Activated CD4-positive, CD25-positive, alpha-beta regulatory T cell treated with anti-CD3 and anti-CD28 coated beads, Interleukin-2, amount 50 U/mL, for 72 hours (primary cell): ENCODE measurements at regions not wholly inside any gene's neighbourhood (a gene's known extent, or its start where the extent isn't known, plus 50 kb on each side); places are given as distances from the start of the nearest gene placed in this dataset.
"Not testable (repeated sequence)": the region's sequence is repeated elsewhere in the genome, so short reads cannot be mapped to it uniquely, and the experiment has no call there.

Source experiments
- DNase-seq: peaks from one replicate; pipeline ENCODE4 v3.0.0; 2021

- DNase-seq, result no peak
These were observed 214.2 kb downstream of the SH2D4B start for GRCh38 chr10:80751940-80752339.

- no peak for DNase-seq
These were observed 215.9 kb downstream of the SH2D4B start for GRCh38 chr10:80753612-80754011.

GRCh38 chr10:80755893-80756292 is 218.2 kb downstream of the SH2D4B start:
- no peak for DNase-seq

- no peak for DNase-seq
These were observed 222.0 kb downstream of the SH2D4B start for GRCh38 chr10:80759693-80760092.

GRCh38 chr10:80760914-80761371 is 223.2 kb downstream of the SH2D4B start:
- DNase-seq, result no peak

- DNase-seq, result no peak
These were observed 230.3 kb downstream of the SH2D4B start for GRCh38 chr10:80767963-80768362.

DNA sequence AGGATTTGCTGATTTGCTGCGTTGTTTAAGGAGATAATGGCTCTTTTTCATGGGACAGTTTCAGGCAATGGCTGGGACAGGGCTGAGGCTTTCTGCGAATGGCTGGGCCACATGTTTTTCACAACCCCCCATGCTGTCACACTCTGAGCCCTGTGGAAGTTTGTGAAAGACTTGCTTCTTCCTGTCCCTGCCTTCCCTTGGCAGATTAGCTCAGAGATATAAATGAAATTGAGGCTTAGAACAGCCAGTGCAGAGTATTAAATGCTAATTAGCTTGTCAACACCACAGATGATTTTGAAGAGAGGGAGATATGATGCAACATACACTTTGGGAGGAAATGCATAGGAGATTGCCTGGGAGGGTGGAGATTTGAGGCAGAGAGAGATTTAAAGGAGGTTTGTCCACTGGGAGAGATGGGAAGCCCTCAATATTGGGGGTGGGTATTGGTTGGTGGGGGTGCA is 232.0 kb downstream of the SH2D4B start:
- DNase-seq, result no peak

DNA sequence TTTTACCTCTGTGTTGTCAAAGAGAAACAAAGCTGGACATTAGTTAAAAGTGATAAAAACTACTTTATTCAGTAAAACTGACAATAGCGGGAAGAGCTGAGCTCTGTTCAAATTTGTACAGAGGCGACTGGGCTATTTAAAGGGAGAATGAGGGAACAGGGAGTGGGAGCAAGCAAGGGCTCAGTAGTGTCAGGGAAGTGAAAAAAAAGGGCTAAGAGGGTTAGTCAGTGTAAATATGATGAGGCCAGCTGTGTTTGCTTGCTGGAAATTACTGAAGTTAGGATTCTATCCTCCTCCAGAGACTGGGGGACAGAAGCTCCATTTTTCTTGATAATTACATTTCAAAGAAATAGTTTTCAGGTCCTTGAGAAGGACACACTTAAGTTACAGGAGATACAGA is 232.5 kb downstream of the SH2D4B start:
- DNase-seq, result no peak

DNA sequence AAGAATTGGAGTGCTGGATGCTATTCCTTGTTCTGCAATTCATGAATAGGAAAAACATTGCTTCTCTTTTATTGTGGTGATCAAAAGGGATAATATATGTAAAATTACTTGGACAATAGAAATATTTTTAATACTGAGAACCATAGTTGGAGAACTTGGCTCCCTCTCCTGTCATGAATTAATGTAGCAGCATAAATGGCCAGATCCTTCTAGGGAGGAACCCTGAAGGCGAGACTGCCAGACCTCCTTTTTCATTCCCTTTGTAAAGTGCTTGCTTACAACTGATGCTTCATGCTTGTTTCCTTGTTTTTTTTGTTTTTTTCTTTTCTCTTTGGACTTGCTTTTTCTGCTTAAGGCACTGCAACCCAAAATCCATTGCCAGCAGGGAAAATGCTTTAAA is 233.6 kb downstream of the SH2D4B start:
- no peak for DNase-seq

DNA sequence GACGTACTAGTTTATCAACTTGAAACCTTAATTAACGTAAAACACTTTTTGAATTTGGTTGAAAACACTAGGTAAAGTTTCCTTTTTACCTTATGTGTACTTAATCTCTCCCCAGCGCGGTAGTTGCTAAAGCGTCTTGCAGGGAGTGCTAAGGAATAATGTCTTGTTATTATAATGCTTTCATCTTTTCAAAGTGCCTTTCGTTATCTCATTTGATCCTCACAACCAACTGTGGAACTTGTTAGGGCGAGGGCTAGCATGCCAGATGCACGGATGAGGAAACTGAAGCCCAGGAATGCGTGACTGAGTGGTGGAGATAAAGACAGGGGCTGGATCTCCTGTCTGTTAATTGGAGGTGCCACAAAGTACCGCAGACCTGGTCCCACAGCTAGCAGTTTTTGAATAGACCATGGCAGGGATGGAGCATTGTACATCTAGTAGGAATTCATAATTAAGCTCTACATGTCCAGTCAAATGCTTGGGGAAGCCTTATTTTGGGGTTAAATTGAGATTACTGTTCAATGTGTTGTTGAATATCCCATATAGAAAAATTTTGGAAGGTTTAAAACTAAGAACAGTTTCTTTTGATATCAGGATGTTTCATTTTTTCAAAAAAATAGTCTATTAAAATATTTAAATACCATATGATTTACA is 234.3 kb downstream of the SH2D4B start:
- no peak for DNase-seq

DNA sequence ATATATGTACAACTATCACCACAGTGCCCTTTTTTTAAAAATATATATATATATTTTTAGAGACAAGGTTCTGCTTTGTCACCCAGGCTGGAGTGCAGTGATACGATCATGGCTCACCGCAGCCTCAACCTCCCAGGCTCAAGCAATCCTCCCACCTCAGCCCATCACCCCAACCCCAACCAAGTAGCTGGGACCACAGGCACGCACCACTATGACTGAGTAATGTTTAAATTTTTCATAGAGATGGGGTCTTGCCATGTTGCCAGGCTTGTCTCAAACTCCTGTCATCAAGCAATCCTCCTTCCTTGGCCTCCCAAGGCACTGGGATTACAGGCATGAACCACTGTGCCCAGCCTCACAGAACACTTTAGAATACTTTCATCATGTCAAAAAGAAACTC is 234.9 kb downstream of the SH2D4B start:
- DNase-seq, result no peak

DNA sequence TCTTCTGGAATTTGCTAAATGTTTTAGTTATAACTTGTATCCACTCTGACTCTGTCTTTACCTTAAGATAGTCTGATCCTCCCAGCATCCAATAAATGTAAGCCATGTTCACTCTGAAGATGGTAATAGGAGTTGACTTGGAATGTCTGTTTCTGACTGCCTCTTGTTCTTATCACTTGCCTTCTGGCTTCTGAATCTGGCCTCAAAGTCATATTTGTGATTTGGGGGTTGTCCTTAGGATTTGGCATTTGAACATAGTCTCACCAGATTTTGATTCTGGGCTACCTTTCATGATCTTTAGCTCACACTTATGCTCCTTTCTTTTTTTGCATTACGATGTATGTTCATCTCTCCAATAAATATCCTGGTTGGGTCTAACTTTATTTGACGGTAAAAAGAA is 247.0 kb downstream of the SH2D4B start:
- no peak for DNase-seq

- no peak for DNase-seq
These were observed 248.6 kb downstream of the SH2D4B start for GRCh38 chr10:80786322-80786721.

GRCh38 chr10:80787952-80788351 is 250.2 kb downstream of the SH2D4B start:
- no peak for DNase-seq

DNA sequence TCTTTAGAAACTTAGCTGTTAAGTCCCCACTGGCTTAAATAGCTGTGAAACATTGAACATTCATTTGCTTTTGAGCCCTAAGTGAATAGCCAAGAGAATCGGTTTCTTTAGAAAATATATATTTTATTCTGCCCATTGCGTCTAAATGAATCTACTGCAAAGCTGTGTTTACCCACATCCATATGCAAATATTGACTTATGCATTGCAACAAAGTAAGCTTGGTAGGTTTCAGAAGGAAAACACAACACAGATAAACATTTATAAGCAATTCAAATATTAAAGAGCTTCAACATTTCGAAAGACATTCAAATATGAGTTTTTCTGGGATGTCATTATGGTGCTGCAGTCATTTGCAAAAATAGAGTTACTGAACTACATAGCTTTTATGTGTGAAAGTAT is 257.3 kb downstream of the SH2D4B start:
- DNase-seq, result no peak

- no peak for DNase-seq
These were observed 267.8 kb downstream of the SH2D4B start for GRCh38 chr10:80805343-80806020.

- DNase-seq, result no peak
These were observed 276.5 kb downstream of the SH2D4B start for GRCh38 chr10:80814147-80814652.

DNA sequence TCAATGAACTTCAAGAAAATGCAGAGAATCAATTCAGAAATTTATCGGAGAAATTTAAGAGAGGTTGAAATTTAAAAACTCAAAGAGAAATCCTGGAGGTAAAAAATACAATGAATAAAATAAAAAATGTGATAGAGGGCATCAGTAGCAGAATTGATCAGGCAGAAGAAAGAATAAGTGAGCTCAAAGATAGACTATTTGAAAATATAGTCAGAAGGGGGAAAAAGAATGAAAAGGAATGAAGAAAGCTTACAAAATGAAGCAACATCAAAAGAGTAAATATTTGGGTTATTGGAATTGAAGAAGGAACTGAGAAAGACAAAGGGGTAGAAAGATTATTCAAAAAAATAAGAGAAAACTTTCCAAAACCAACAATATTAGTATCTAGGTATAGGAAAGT is 291.4 kb downstream of the SH2D4B start:
- no peak for DNase-seq

DNA sequence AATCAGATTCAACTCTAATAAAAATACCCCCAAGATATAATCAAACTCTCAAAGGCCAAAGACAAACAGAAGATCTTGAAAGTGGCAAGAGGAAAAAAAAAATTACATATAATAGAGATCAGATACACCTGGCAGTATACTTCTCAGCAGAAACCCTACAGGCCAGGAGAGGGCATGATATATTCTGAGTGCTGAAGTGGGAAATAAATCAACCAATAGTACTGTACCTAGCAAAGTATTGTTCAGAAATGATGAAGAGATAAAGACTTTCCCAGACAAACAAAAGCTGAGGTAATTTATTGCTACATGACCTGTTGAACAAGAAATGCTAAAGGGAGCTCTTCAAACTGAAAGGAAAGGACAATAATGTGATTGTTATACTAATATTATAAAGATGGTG is 291.9 kb downstream of the SH2D4B start:
- DNase-seq, result no peak

- not testable (repeated sequence) for DNase-seq
These were observed 295.0 kb downstream of the SH2D4B start for GRCh38 chr10:80832693-80833092.

DNA sequence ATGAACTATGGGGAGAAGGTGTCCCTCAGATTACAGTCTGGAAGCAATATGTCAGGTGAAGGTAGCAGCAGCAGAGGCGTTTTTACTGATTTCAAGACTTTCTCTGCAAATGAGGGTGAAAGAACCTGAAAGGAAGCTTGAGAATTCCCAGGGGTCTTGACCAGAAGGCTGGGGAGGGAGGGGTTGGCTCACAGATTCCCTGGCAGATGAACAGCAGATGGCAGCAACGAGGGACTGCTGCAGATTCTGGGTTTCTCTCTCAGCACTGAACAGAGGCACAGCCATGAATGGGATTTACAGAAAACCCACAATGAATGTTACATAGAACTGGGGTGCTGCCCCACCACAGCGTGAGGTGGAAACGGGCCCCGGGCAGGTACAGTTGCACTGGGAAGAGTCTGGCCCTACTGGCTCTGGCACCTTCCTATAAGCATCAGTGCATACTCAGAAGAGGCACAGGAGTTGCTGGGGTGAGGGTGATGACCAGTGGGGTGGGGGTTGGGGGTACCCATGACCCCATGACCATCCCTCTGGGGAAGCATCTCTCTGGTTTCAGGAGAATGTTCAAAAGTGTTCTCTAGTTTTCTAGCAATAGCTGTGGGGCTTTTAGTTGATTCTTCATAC is 317.8 kb downstream of the SH2D4B start:
- no peak for DNase-seq

DNA sequence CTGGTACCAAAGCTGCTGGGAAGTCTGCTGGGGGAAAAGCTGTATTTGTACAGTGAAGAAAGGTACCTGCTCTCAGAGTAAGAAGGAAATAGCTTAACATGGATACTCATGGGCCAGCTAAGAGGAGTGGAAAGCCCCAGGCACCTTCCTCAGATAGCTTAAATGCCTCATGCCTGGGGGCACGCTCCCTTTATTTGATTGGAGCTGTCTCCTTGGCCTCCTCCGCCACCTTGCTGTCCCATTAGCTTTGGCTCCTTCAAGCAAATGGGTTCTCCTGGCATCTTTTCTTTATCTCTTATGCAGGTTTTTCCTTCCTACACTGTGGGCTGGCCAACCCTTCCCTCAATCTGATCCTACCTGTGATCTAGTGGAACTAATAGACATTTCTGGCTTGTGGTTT is 318.5 kb downstream of the SH2D4B start:
- no peak for DNase-seq

GRCh38 chr10:80859279-80859678 is 321.6 kb downstream of the SH2D4B start:
- DNase-seq, result not testable (repeated sequence)

DNA sequence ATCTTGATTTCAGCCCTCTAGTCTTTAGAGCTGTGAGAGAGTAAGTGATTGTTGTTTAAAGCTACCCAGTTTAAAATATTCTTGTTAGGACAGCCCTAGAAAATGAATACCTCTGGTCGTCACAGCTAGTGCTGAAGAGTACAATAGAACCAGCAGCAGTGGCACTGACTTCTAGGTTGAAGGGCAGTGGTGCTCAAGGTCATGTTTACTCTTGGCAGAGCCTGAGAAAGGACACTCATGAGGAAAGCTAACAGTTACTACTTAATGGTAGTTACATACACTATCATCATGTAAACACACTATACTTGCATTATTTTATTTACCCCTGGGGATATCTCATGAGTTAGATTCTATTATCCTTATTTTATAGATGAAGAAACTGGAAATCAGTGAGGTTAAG is 323.0 kb downstream of the SH2D4B start:
- DNase-seq, result no peak
